ENCODE measurements at regions not wholly inside any gene's neighbourhood (a gene's known extent, or its start where the extent isn't known, plus 50 kb on each side); places are given as distances from the start of the nearest gene placed in this dataset.

GRCh38 chr11:134751766-134752165 lies 339.7 kb upstream of the B3GAT1 start:
- Mint-ChIP-seq H3K27ac (ENCODE audit: low read depth, unreplicated experiment) (no peak overlapping the region), H3K27me3 (ENCODE audit: insufficient read depth, unreplicated experiment) (no peaks in the 10 kb centered on the region), H3K4me1 (ENCODE audit: insufficient read depth, unreplicated experiment) (no peaks in the 10 kb centered on the region), H3K9me3 (ENCODE audit: unreplicated experiment) (peaks cover 35% of the 10 kb centered on the region), H3K36me3 (ENCODE audit: insufficient read depth, unreplicated experiment) (no peaks in the 10 kb centered on the region), H3K4me3 (ENCODE audit: unreplicated experiment) (no peak overlapping the region)
- no peak for DNase-seq (ENCODE audit: unreplicated experiment)
- intact Hi-C loops (cut with micrococcal nuclease): no loop called here
- BruUV-seq (replicated peaks): no TSS peak
- CTCF ChIA-PET: no interaction called here
- no peak for TF ChIP-seq CTCF (IDR thresholded peaks at IDR 0.05; ENCODE audit: unreplicated experiment)
- POLR2A ChIA-PET: no interaction called here

GRCh38 chr11:134751031-134751585 lies 339.1 kb upstream of the B3GAT1 start:
- ChIA-PET POLR2A (no interaction called here), CTCF (no interaction called here)
- Mint-ChIP-seq H3K4me3 (ENCODE audit: unreplicated experiment) (no peak overlapping the region), H3K27me3 (ENCODE audit: insufficient read depth, unreplicated experiment) (no peaks in the 10 kb centered on the region), H3K27ac (ENCODE audit: low read depth, unreplicated experiment) (no peak overlapping the region), H3K4me1 (ENCODE audit: insufficient read depth, unreplicated experiment) (no peaks in the 10 kb centered on the region), H3K9me3 (ENCODE audit: unreplicated experiment) (peaks cover 29% of the 10 kb centered on the region), H3K36me3 (ENCODE audit: insufficient read depth, unreplicated experiment) (no peaks in the 10 kb centered on the region)
- no peak for DNase-seq (ENCODE audit: unreplicated experiment)
- no peak for TF ChIP-seq CTCF (IDR thresholded peaks at IDR 0.05; ENCODE audit: unreplicated experiment)
- intact Hi-C loops (cut with micrococcal nuclease): no loop called here
- no TSS peak for BruUV-seq (replicated peaks)

GRCh38 chr11:134750619-134751018 lies 338.6 kb upstream of the B3GAT1 start:
- POLR2A ChIA-PET: no interaction called here
- intact Hi-C loops (cut with micrococcal nuclease): no loop called here
- BruUV-seq (replicated peaks): no TSS peak
- no peak for DNase-seq (ENCODE audit: unreplicated experiment)
- Mint-ChIP-seq H3K9me3 (ENCODE audit: unreplicated experiment) (peaks cover 25% of the 10 kb centered on the region), H3K36me3 (ENCODE audit: insufficient read depth, unreplicated experiment) (no peaks in the 10 kb centered on the region), H3K4me3 (ENCODE audit: unreplicated experiment) (no peak overlapping the region), H3K4me1 (ENCODE audit: insufficient read depth, unreplicated experiment) (no peaks in the 10 kb centered on the region), H3K27me3 (ENCODE audit: insufficient read depth, unreplicated experiment) (no peaks in the 10 kb centered on the region), H3K27ac (ENCODE audit: low read depth, unreplicated experiment) (no peak overlapping the region)
- no peak for TF ChIP-seq CTCF (IDR thresholded peaks at IDR 0.05; ENCODE audit: unreplicated experiment)
- CTCF ChIA-PET: no interaction called here

GRCh38 chr11:134749040-134749839 lies 337.2 kb upstream of the B3GAT1 start:
- no peaks in the 10 kb centered on the region for H3K36me3 Mint-ChIP-seq (ENCODE audit: insufficient read depth, unreplicated experiment)
- CTCF ChIA-PET: no interaction called here
- no peaks in the 10 kb centered on the region for H3K4me1 Mint-ChIP-seq (ENCODE audit: insufficient read depth, unreplicated experiment)
- BruUV-seq (replicated peaks): no TSS peak
- H3K4me3 Mint-ChIP-seq (ENCODE audit: unreplicated experiment): no peak overlapping the region
- TF ChIP-seq CTCF (IDR thresholded peaks at IDR 0.05; ENCODE audit: unreplicated experiment): no peak
- intact Hi-C loops (cut with micrococcal nuclease): no loop called here
- DNase-seq (ENCODE audit: unreplicated experiment): no peak
- POLR2A ChIA-PET: no interaction called here
- no peaks in the 10 kb centered on the region for H3K27me3 Mint-ChIP-seq (ENCODE audit: insufficient read depth, unreplicated experiment)
- peaks cover 20% of the 10 kb centered on the region for H3K9me3 Mint-ChIP-seq (ENCODE audit: unreplicated experiment)
- no peak overlapping the region for H3K27ac Mint-ChIP-seq (ENCODE audit: low read depth, unreplicated experiment)

Measured in MCF 10A (cell line).